ENCODE measurements at regions not wholly inside any gene's neighbourhood (a gene's known extent, or its start where the extent isn't known, plus 50 kb on each side); places are given as distances from the start of the nearest gene placed in this dataset.
"Not testable (repeated sequence)": the region's sequence is repeated elsewhere in the genome, so short reads cannot be mapped to it uniquely, and the experiment has no call there.

DNA sequence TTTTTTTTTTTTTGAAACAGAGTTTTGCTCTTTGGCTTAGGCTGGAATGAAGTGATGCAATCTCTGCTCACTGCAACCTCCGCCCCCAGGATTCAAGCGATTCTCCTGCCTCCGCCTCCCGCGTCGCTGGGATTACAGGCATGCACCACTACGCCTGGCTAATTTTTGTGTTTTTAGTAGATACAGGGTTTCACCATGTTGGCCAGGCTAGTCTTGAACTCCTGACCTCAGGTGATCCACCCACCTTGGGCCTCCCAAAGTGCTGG lies 148.3 kb upstream of the ADAMTSL1 start:
- in situ Hi-C loops (cut with MboI; ENCODE audit: low sequenced_read_pairs); H3K18ac ChIP-seq (ENCODE audit: low read depth, low read length); H3K27me3 ChIP-seq (ENCODE audit: control insufficient read depth, insufficient read depth, low read length); H2BK20ac ChIP-seq (ENCODE audit: low read depth, low read length); intact Hi-C loops (cut with micrococcal nuclease); H3K27ac ChIP-seq (ENCODE audit: insufficient read depth, low read length); H3K4me3 ChIP-seq (ENCODE audit: insufficient read depth, low read depth, low read length); ATAC-seq (ENCODE audit: low read depth); H3K4ac ChIP-seq (ENCODE audit: low read depth, low read length); H3K79me1 ChIP-seq (ENCODE audit: low read depth in 1 of 2, low read length in 2 of 2); H4K20me1 ChIP-seq (ENCODE audit: insufficient read depth, low read length); H3K9me3 ChIP-seq (ENCODE audit: control insufficient read depth, insufficient read depth, low read length); H4K91ac ChIP-seq (ENCODE audit: insufficient read depth, low read depth, low read length); H2AFZ ChIP-seq (replicated peaks; ENCODE audit: low read length, poor library complexity); H3K9ac ChIP-seq (ENCODE audit: low read depth, low read length); POLR2A ChIA-PET (ENCODE audit: unreplicated experiment); H2BK5ac ChIP-seq (ENCODE audit: low read depth, low read length, poor library complexity, severe bottlenecking); H2AK5ac ChIP-seq (ENCODE audit: low read depth, low read length); H3K4me2 ChIP-seq (ENCODE audit: low read depth, low read length); BruUV-seq (replicated peaks); H2BK120ac ChIP-seq (ENCODE audit: low read depth, low read length); CTCF ChIA-PET; H3K9me1 ChIP-seq (ENCODE audit: insufficient read depth, low read length); H2AK9ac ChIP-seq (replicated peaks; ENCODE audit: low read depth, low read length, poor library complexity); DNase-seq; H4K5ac ChIP-seq (ENCODE audit: low read depth, low read length); dilution Hi-C loops (cut with HindIII; ENCODE audit: low sequenced_read_pairs, unreplicated experiment); H3K36me3 ChIP-seq (ENCODE audit: control insufficient read depth, insufficient read depth, low read length); H3K4me1 ChIP-seq (ENCODE audit: control insufficient read depth, insufficient read depth, low read length); H3K14ac ChIP-seq (replicated peaks; ENCODE audit: low read depth, low read length); H3K56ac ChIP-seq (ENCODE audit: extremely low read depth, insufficient read depth, low read length); H4K8ac ChIP-seq (ENCODE audit: low read depth in 2 of 2, low read length in 2 of 2); H2BK15ac ChIP-seq (ENCODE audit: low read depth, low read length); H3K23ac ChIP-seq (ENCODE audit: low read depth, low read length): not testable (repeated sequence)
- WGBS, 2 experiments (ENCODE audit: extremely low coverage in 2 of 2, insufficient read length in 1 of 2) = no CpG with 5 or more reads among the region's 7 CpGs
- 0 out of 2 replicates have a peak, but pooled peaks have one; percentile 26 for TF ChIP-seq CEBPB (IDR thresholded peaks at IDR 0.05; ENCODE audit: low read depth, low read length)
